ENCODE measurements at regions not wholly inside any gene's neighbourhood (a gene's known extent, or its start where the extent isn't known, plus 50 kb on each side); places are given as distances from the start of the nearest gene placed in this dataset.

DNA sequence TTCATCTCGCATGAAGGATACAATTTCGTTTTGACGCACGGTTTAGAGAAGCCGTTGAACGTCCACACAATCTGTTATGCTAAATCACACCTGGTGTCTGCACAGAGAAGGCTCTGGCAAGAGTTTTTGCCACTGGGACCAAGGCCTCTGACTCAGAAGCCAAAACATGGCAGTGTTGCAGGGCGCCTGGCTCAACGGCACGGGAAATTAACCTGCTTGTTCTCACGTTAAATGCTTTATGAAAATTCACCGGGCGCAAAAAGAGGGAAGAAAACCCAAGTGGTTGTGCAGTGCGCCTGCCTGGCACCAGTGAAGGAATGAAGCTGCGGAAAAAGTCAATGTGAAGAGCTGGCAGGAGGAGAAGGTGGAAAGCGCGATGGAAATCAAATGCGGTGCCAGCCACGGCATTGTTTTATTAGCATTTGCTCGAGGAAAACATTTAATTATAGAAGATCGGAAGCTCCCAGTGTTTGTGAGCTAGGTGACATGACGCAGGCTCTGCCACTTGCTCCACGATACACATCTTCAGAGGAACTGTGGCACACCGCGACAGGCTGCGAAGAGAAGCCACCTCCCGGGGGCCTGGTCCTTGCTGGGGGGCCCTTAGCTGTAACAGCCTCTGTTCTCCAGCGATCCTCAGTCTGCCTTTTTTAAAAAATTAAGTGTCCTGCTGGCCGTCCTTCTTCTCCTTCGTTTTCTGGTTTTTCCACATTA lies 126.2 kb downstream of the ZIC5 start:
- peaks cover 0 to 3% (median 0%) of the 10 kb centered on the region in 3 experiments; a peak in 1 of 7 replicates for H3K36me3 Mint-ChIP-seq (ENCODE audit: insufficient read depth in 1 of 3, low read depth in 3 of 3)
- no peak overlapping the region for H2BK12ac ChIP-seq (ENCODE audit: insufficient read length, low read depth, low read length)
- H3K56ac ChIP-seq (ENCODE audit: insufficient read length, low read depth, low read length) = no peak overlapping the region
- H3K9me3 Mint-ChIP-seq = no peaks in the 10 kb centered on the region
- no peak for DNase-seq
- no peak overlapping the region for H2BK5ac ChIP-seq (ENCODE audit: insufficient read length, low read length)
- no peak overlapping the region for H4K91ac ChIP-seq (ENCODE audit: insufficient read length, low read depth, low read length)
- no peaks in the 10 kb centered on the region for H3K9me3 ChIP-seq (ENCODE audit: control insufficient read depth, low read depth, low read length)
- no peak overlapping the region for H3K4ac ChIP-seq (ENCODE audit: low read depth, low read length)
- no peaks in the 10 kb centered on the region for H3K27me3 Mint-ChIP-seq (ENCODE audit: low read depth)
- H4K5ac ChIP-seq (ENCODE audit: insufficient read length, low read depth, low read length) = no peak overlapping the region
- no peak overlapping the region for H4K8ac ChIP-seq (replicated peaks; ENCODE audit: insufficient read length, low read depth, low read length)
- H3K4me3 Mint-ChIP-seq = no peak overlapping the region
- H3T11ph ChIP-seq (ENCODE audit: low read length) = no peak overlapping the region
- H3K14ac ChIP-seq (ENCODE audit: insufficient read depth, low read length) = no peak overlapping the region; the same call in 1 of the 2 replicates
- H2AFZ ChIP-seq (ENCODE audit: low read length) = no peak overlapping the region
- H2AK5ac ChIP-seq (ENCODE audit: insufficient read length, low read length) = no peak overlapping the region
- H3K4me2 ChIP-seq (ENCODE audit: insufficient read depth, insufficient read length, low read length) = no peak overlapping the region
- no peak overlapping the region for H2BK20ac ChIP-seq (ENCODE audit: low read depth, low read length, poor library complexity, severe bottlenecking)
- no peaks in the 10 kb centered on the region for H3K79me1 ChIP-seq (ENCODE audit: insufficient read depth, low read depth, low read length, poor library complexity, severe bottlenecking)
- H3K79me2 ChIP-seq (ENCODE audit: insufficient read depth, low read length) = no peaks in the 10 kb centered on the region
- H3K23ac ChIP-seq (ENCODE audit: insufficient read length, low read depth, low read length) = no peak overlapping the region
- H3K23me2 ChIP-seq (ENCODE audit: insufficient read length, low read depth, low read length, poor library complexity, severe bottlenecking) = no peaks in the 10 kb centered on the region
- no peak overlapping the region for H2BK15ac ChIP-seq (ENCODE audit: low read depth, low read length)
- peak overlapping the region in 2 of 3 experiments; percentile 8 to 13; a peak in 2 of 7 replicates for H3K27ac Mint-ChIP-seq
- no peaks in the 10 kb centered on the region for H3K4me1 ChIP-seq (ENCODE audit: insufficient read depth, low read length)
- TF ChIP-seq CTCF (conservative IDR thresholded peaks at IDR 0.05) = no peak
- no peak overlapping the region for H3K18ac ChIP-seq (ENCODE audit: insufficient read length, low read depth, low read length)
- H3K27me3 ChIP-seq (ENCODE audit: insufficient read depth, low read length) = no peaks in the 10 kb centered on the region
- peaks cover 26 to 35% of the 10 kb centered on the region in 2 experiments for H3K4me1 Mint-ChIP-seq
- H3K9ac ChIP-seq (ENCODE audit: extremely low read depth, insufficient read length, low read length) = no peak overlapping the region
- no peak overlapping the region for H2BK120ac ChIP-seq (ENCODE audit: low read depth, low read length, poor library complexity, severe bottlenecking)
- no CpG with 5 or more reads among the region's 29 CpGs for WGBS (ENCODE audit: extremely low coverage, insufficient read length, low lambda C conversion rate)
- H4K20me1 ChIP-seq (ENCODE audit: control insufficient read depth, insufficient read depth, insufficient read length) = no peaks in the 10 kb centered on the region
- no peak overlapping the region for H3K27ac ChIP-seq (ENCODE audit: insufficient read length, low read depth, low read length)

All from H9 (cell line).